Suppressor macrophage treated with lipopolysaccharide for 4 hours (primary cell): ENCODE measurements at regions not wholly inside any gene's neighbourhood (a gene's known extent, or its start where the extent isn't known, plus 50 kb on each side); places are given as distances from the start of the nearest gene placed in this dataset.
"Not testable (repeated sequence)": the region's sequence is repeated elsewhere in the genome, so short reads cannot be mapped to it uniquely, and the experiment has no call there.

ENCODE experiments used
- DNase-seq: peaks from one replicate; pipeline ENCODE4 v3.0.0-alpha.2; 2020

GRCh38 chr2:200177971-200178911 lies 128.3 kb upstream of the SPATS2L start:
- DNase-seq = no peak

DNA sequence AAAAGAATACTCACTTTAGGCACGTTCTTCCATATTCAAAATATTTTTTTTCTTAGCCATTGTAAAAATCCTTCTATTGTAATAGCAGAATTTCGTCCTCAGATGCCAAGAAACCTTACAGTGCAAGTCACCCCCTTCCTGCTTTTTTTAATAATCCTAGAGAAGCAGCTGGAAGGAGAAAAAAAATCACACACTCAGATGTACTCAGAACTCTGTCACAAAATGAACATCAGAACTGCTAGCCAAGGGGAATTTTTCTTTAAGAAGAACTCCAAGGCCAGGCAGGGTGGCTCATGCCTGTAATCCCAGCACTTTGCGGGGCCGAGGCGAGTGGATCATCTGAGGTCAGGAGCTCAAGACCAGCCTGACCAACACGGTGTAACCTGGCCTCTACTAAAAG lies 127.3 kb upstream of the SPATS2L start:
- no peak for DNase-seq

DNA sequence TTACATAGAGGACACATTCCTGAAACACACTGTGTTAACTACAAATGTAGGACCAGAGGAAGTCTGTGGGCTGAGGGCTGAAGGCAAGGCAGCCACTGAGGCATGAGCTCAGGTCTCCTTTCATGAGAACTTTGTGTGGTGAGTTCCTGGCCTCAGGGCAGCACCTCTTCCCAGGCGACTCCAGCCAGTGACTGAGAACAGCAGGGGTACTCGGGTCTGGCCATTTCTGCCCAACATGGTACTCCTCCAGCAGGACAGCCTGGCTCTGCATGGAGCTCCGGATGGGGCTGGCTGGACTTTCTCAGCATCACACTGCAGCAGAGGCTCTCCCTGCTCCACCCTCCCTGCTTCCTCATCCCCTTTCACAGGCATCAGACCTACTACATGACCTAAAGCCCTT lies 125.5 kb upstream of the SPATS2L start:
- DNase-seq = no peak

DNA sequence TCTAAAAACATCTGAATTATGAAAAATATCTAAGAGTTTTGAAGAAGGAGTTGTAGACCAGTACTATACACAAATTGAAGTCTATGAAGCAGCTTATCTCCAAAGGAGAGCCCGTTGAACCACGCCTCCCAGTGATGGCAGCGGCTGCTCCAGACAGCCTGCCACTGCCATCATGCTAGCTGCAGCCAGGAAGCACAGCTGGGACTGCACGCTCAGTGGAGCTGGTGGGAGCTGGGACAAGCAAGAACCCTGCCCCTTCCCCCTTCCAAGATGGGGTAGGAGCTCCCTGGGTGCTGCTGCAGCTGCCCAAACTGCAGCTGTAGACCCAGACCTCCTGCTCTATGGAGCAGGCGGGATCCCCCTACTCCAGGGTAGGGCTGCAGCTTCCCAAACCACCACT lies 124.7 kb upstream of the SPATS2L start:
- DNase-seq = no peak

- DNase-seq = no peak
These were observed 121.5 kb upstream of the SPATS2L start for GRCh38 chr2:200184748-200185627.

DNA sequence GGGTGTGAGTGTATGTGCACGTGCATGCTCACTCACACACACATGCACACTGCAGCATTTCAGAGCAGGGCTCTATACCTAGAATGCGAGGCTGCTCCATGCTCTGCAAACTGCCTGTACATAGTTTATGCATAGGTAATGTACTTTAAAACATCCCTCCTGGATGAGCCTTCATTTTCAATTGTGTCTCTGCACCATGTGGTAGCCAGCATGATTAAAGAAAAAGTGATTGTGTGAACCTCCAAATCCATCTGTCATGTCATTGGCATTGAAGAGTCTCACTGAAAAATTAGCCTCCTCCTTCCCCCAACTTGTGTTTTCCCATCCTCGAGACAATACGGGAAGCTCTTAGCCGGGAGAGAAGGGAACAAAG lies 120.9 kb upstream of the SPATS2L start:
- no peak for DNase-seq

GRCh38 chr2:200186002-200186401 lies 120.5 kb upstream of the SPATS2L start:
- no peak for DNase-seq

GRCh38 chr2:200188876-200189275 lies 117.6 kb upstream of the SPATS2L start:
- no peak for DNase-seq

- DNase-seq = no peak
These were observed 116.5 kb upstream of the SPATS2L start for GRCh38 chr2:200189964-200190363.

GRCh38 chr2:200193331-200193730 lies 113.2 kb upstream of the SPATS2L start:
- no peak for DNase-seq

DNA sequence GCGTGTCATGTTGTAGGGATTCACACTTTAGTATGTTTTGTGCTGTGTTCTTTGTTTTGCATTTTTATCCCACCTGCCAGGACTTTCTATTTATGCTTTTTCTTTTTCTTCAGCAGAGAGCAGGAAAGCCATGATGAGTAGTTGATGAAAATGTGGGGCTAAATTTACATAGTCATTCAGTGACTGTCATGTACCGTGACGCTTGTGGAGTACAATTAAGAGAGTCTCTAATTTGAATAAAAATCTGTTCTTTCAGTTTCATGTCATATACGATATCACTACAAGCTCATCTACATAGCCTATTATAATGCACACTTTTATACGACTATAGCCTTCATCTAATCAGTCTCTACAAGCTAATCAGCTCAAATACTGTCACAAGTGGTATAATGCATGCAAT lies 112.7 kb upstream of the SPATS2L start:
- no peak for DNase-seq

GRCh38 chr2:200194746-200195145 lies 111.7 kb upstream of the SPATS2L start:
- no peak for DNase-seq

GRCh38 chr2:200199005-200199404 lies 107.5 kb upstream of the SPATS2L start:
- peak; percentile 77 for DNase-seq

DNA sequence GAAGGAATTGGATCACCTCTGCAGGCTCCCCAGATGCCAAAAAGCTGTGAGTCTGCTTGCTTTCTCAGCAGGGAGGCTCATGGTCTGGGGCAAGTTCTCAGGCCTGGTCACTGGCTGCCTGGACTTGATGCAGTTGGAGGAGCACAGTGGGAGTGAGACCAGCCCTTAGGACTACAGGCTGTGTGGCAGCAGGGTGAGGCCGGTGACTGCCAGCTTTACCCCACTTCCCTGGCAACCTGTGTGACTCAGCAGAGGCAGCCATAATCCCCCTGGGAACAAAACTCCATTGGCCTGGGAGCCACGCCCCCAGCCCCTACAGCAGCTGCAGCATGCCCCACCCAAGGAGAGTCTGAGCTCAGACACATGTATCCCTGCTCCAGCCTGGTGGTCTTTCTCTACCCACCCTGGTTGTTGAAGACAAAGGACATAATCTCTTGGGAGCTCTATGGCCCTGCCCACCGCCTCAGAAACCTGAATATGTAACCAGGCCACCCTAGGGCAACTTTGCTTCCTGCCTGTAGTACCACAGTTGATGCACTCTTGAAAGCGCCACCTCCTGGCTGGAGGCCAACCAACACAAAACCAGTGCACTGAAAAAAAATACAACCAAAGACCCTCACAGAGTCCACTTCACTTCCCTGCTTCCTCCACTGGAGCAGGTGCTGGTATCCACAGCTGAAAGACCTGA lies 106.8 kb upstream of the SPATS2L start:
- no peak for DNase-seq

GRCh38 chr2:200201839-200202238 lies 104.7 kb upstream of the SPATS2L start:
- DNase-seq = not testable (repeated sequence)

DNA sequence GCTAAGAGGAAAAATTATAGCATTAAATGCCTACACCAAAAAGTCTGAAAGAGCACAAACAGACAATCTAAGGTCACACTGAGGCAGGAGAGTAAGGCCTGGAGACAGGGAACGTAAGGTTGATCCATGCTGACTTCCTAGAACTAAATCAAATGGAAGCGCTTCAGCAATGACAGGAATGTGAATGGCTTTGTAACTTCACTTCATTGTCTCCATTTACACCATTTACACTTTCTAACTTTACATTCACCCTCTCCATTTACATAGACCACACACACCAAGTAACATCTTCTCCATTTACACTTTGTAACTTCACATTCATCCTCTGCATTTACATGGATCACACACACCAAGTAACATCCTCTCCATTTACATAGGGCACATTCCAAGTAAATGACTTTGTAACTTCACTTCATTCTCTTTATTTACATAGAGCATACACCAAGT lies 103.1 kb upstream of the SPATS2L start:
- no peak for DNase-seq

GRCh38 chr2:200208041-200208440 lies 98.5 kb upstream of the SPATS2L start:
- no peak for DNase-seq

- no peak for DNase-seq
These were observed 97.5 kb upstream of the SPATS2L start for GRCh38 chr2:200209030-200209429.

DNA sequence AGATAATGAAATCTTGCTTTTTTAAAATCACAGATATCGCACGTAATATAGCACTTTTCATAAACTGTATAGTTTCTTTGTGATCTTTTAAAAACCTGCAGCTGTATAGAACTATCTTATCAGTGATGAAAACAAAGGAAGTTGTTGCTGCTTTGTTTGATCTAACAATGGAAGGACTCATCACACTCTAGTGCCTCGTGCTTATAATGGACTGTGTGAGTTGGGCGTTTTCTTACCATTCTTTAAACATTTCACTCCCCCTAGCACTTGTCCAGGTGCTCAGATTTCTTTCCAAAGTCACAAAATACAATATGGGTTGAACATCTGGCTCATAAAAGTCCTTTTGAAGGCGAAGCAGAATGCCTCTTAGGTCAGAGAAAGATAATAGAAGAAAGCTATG lies 94.8 kb upstream of the SPATS2L start:
- no peak for DNase-seq

DNA sequence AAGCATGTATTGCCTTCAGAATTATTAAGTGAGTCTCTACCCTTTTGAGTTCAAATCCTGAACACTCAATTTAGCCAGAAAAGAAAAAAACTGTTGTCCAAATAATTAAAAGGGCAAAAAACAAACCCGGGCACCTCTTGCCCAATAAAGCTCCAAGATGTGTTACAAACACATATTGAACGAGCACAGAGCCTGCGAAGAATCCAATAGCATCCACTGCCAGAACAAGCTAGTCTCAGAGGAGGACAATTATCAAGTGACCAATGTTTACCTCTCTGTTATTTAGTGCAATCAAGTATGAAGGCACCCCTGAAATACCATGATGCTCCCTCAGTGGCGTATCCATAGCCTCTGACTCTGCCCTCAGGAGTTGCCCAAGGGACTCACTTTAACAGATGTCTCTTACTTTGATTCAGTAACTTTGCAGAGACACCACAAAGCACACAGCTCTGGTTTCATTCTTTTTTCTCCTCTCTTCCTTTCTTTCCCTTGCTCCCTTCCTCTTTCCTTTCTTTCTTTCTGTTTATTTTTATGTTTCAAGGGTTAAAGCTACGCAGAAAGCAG lies 93.5 kb upstream of the SPATS2L start:
- DNase-seq = no peak

DNA sequence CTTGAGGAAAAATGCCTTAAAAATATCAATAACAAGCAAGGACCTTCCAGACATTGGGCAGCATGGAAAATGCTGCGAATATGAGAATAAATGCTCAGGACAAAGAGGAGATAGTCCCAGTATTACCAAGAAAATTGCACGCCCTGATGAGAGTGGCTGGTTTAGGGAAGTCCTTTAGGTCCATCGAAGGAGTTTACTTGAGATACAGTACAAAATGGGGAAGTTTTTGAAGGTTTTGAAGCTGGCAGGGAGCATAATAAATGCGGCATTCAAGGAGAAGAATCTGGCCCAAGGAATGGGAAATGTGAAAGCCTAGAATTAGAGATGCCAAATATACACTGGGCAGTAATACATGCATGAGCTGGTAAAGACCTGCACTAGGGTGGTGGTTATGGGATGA lies 90.2 kb upstream of the SPATS2L start:
- DNase-seq = peak; percentile 38

GRCh38 chr2:200217320-200217719 lies 89.2 kb upstream of the SPATS2L start:
- no peak for DNase-seq

- DNase-seq = no peak
These were observed 87.8 kb upstream of the SPATS2L start for GRCh38 chr2:200218645-200219044.
